Upper lobe of right lung (tissue), 1 donor: ENCODE measurements at regions not wholly inside any gene's neighbourhood (a gene's known extent, or its start where the extent isn't known, plus 50 kb on each side); places are given as distances from the start of the nearest gene placed in this dataset.

Experiments
- ATAC-seq: fragments of 200-7000 bp; cut with Tn5 transposase; one replicate; pipeline ENCODE4 v1.9.1; 2020; ENCODE audit warnings: mild to moderate bottlenecking, moderate library complexity
- DNase-seq: peaks from one replicate; pipeline ENCODE4 v3.0.0-alpha.2; 2020
- H3K27ac ChIP-seq: fragments of 200-600 bp; one replicate; pipeline ENCODE4 v1.8.0; 2022
- H3K27me3 ChIP-seq: fragments of 200-600 bp; one replicate; pipeline ENCODE4 v1.8.0; 2022; ENCODE audit warnings: mild to moderate bottlenecking
- H3K36me3 ChIP-seq: fragments of 200-600 bp; one replicate; pipeline ENCODE4 v1.8.0; 2022
- H3K4me1 ChIP-seq: fragments of 200-600 bp; one replicate; pipeline ENCODE4 v1.8.0; 2022
- H3K4me3 ChIP-seq: fragments of 200-600 bp; one replicate; pipeline ENCODE4 v1.8.0; 2022; ENCODE audit warnings: mild to moderate bottlenecking
- H3K9me3 ChIP-seq: fragments of 200-600 bp; one replicate; pipeline ENCODE4 v1.8.0; 2022
- CTCF ChIP-seq: fragments of 200-600 bp; IDR thresholded peaks from one replicate; pipeline ENCODE4 v1.8.0; 2022; ENCODE audit warnings: antibody characterized with exemption
- intact Hi-C: fragments of 100-400 bp; cut with DNase I; formaldehyde crosslinking; loops from one replicate; pipeline ENCODE4 v1.11.0; 2022
- donor health status: DM: no; HTN: yes; CAD: no; lungs with severe emphysema.

GRCh38 chr13:34640179-34640992 lies 301.7 kb upstream of the NBEA start:
- no peaks in the 10 kb centered on the region for H3K9me3 ChIP-seq
- no peaks in the 10 kb centered on the region for H3K27me3 ChIP-seq
- no peak overlapping the region for H3K4me3 ChIP-seq
- no peak for TF ChIP-seq CTCF
- no peak overlapping the region for H3K27ac ChIP-seq
- no peaks in the 10 kb centered on the region for H3K4me1 ChIP-seq
- H3K36me3 ChIP-seq = no peaks in the 10 kb centered on the region
- intact Hi-C loops = no loop called here
- ATAC-seq (peak; percentile 78), DNase-seq (no peak)

- H3K27me3 ChIP-seq = no peaks in the 10 kb centered on the region
- no peak overlapping the region for H3K27ac ChIP-seq
- ATAC-seq (peak; percentile 51), DNase-seq (no peak)
- intact Hi-C loops = no loop called here
- H3K4me1 ChIP-seq = no peaks in the 10 kb centered on the region
- H3K4me3 ChIP-seq = no peak overlapping the region
- no peaks in the 10 kb centered on the region for H3K36me3 ChIP-seq
- H3K9me3 ChIP-seq = no peaks in the 10 kb centered on the region
- TF ChIP-seq CTCF = no peak
Measured at GRCh38 chr13:34640993-34641330, 301.1 kb upstream of the NBEA start.

GRCh38 chr13:34647379-34648150 lies 294.5 kb upstream of the NBEA start:
- H3K27ac ChIP-seq = no peak overlapping the region
- no peaks in the 10 kb centered on the region for H3K27me3 ChIP-seq
- H3K9me3 ChIP-seq = no peaks in the 10 kb centered on the region
- no peaks in the 10 kb centered on the region for H3K36me3 ChIP-seq
- ATAC-seq (no peak), DNase-seq (no peak)
- intact Hi-C loops = no loop called here
- H3K4me3 ChIP-seq = no peak overlapping the region
- H3K4me1 ChIP-seq = no peaks in the 10 kb centered on the region
- TF ChIP-seq CTCF = no peak

- no peak for TF ChIP-seq CTCF
- Histone ChIP-seq H3K27ac (no peak overlapping the region), H3K4me1 (no peaks in the 10 kb centered on the region), H3K4me3 (no peak overlapping the region), H3K36me3 (no peaks in the 10 kb centered on the region), H3K27me3 (no peaks in the 10 kb centered on the region), H3K9me3 (no peaks in the 10 kb centered on the region)
- intact Hi-C loops = no loop called here
- DNase-seq (no peak), ATAC-seq (no peak)
Measured at GRCh38 chr13:34654203-34654602, 287.9 kb upstream of the NBEA start.

GRCh38 chr13:34654647-34655046 lies 287.4 kb upstream of the NBEA start:
- ATAC-seq (peak; percentile 65), DNase-seq (no peak)
- intact Hi-C loops = no loop called here
- H3K9me3 ChIP-seq = no peaks in the 10 kb centered on the region
- H3K4me1 ChIP-seq = no peaks in the 10 kb centered on the region
- no peaks in the 10 kb centered on the region for H3K27me3 ChIP-seq
- no peak overlapping the region for H3K27ac ChIP-seq
- no peaks in the 10 kb centered on the region for H3K36me3 ChIP-seq
- no peak overlapping the region for H3K4me3 ChIP-seq
- TF ChIP-seq CTCF = no peak
